Ishikawa (cell line): ENCODE measurements at regions not wholly inside any gene's neighbourhood (a gene's known extent, or its start where the extent isn't known, plus 50 kb on each side); places are given as distances from the start of the nearest gene placed in this dataset.

Source experiments
- CEBPB ChIP-seq: IDR thresholded peaks from 2 replicates; pipeline ENCODE4 v1.6.1; 2012
- CREB1 ChIP-seq: IDR thresholded peaks from 2 replicates; pipeline ENCODE4 v1.6.1; 2012; ENCODE audit warnings: low read depth
- EGR1 ChIP-seq: IDR thresholded peaks from 2 replicates; pipeline ENCODE4 v1.6.1; 2012
- EP300 ChIP-seq: IDR thresholded peaks from 2 replicates; pipeline ENCODE4 v1.6.1; 2012; ENCODE audit warnings: borderline replicate concordance
- FOXM1 ChIP-seq: IDR thresholded peaks from 2 replicates; pipeline ENCODE4 v1.6.1; 2012; ENCODE audit warnings: low read depth, borderline replicate concordance
- MAX ChIP-seq: IDR thresholded peaks from 2 replicates; pipeline ENCODE4 v1.6.1; 2012
- NFIC ChIP-seq: IDR thresholded peaks from 2 replicates; pipeline ENCODE4 v1.6.1; 2012
- RAD21 ChIP-seq: IDR thresholded peaks from 2 replicates; pipeline ENCODE4 v1.6.1; 2012; ENCODE audit warnings: low read depth
- REST ChIP-seq: IDR thresholded peaks from 2 replicates; pipeline ENCODE4 v1.6.1; 2012; ENCODE audit warnings: low read depth, mild to moderate bottlenecking
- TAF1 ChIP-seq: IDR thresholded peaks from 2 replicates; pipeline ENCODE4 v1.6.1; 2012; ENCODE audit warnings: low read depth, mild to moderate bottlenecking
- TCF12 ChIP-seq: IDR thresholded peaks from 2 replicates; pipeline ENCODE4 v1.6.1; 2012; ENCODE audit warnings: low read depth
- TEAD4 ChIP-seq: IDR thresholded peaks from 2 replicates; pipeline ENCODE4 v1.6.1; 2012
- USF1 ChIP-seq: IDR thresholded peaks from 2 replicates; pipeline ENCODE4 v1.6.1; 2012
- YY1 ChIP-seq: IDR thresholded peaks from 2 replicates; pipeline ENCODE4 v1.6.1; 2012; ENCODE audit warnings: low read depth
- ZBTB7A ChIP-seq: IDR thresholded peaks from 2 replicates; pipeline ENCODE4 v1.6.1; 2012; ENCODE audit warnings: low read depth

DNA sequence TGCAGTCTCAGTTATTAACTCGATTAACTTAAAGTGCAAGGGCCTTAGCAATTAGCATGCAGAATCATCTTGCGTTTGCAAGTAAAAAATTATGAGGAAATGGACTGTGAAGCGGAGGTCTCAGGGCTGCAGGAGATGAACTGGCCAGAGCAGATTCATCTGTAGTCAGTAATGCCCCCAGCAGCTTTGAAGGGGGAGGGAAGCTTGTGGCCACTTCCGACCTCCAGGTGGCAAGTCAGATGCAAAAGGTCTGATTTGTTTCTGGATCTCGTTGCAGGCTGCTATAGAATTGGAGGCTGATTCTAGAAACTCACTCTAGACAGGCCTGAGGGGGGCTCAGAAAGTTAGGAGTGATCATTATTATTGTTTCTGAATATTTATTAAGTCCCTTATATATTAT is 107.4 kb upstream of the RGS6 start:
- TF ChIP-seq MAX (no peak), CEBPB (no peak), USF1 (no peak), TEAD4 (no peak), YY1 (no peak), REST (no peak), RAD21 (no peak), TCF12 (no peak), EP300 (no peak), TAF1 (no peak), EGR1 (no peak), ZBTB7A (no peak), CREB1 (no peak), FOXM1 (no peak), NFIC (no peak)

- TF ChIP-seq FOXM1 (no peak), TCF12 (no peak), NFIC (0 out of 2 replicates have a peak, but pooled peaks have one; percentile 23)
These were observed 98.8 kb upstream of the RGS6 start for GRCh38 chr14:71833476-71833875.

DNA sequence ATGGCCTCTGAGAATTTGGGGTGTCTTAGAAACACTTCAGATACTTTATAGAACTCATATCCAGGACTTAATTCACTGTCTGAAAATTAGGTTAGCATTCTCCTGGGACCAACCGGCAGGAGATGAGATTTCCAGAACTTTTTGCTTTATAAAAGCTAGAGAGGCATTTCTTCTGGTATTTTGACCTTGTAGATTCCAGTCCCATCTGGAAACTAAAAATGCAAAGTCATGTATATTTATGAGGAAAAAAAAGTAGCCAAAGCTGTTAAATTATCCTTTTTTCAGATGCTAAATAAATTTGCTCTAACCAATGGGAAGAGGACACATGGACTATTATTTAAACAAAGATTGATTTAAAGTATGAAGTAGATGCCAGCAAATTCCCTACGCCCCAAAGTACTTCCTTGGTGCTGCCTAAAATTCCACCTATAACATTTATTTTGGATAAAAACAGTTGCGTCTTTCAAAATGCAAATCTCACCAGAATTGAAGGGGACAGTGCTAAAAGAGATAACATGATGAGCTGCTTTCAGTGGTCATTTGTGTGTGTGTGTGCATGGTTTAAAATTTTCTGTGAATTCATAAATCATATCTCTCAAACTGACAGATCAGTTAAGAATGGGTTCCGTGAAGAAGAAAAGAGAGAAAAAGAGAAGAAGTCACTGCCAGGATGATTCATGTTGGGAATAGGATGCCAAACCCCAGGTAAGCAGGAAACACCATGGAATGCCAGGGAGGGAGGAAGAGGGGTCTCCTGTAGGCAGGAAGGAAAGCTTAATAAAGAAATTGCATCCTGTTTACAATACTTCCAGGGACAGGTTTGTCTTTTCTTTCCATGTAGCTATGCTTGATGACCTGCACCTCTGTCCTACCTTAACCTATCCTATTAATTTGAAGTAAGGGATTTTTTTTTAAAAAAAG is 97.7 kb upstream of the RGS6 start:
- TF ChIP-seq CEBPB (no peak), CREB1 (no peak), REST (no peak), TCF12 (no peak), USF1 (no peak), ZBTB7A (no peak), RAD21 (no peak), NFIC (no peak), TEAD4 (no peak), FOXM1 (no peak), TAF1 (no peak), EP300 (no peak)

DNA sequence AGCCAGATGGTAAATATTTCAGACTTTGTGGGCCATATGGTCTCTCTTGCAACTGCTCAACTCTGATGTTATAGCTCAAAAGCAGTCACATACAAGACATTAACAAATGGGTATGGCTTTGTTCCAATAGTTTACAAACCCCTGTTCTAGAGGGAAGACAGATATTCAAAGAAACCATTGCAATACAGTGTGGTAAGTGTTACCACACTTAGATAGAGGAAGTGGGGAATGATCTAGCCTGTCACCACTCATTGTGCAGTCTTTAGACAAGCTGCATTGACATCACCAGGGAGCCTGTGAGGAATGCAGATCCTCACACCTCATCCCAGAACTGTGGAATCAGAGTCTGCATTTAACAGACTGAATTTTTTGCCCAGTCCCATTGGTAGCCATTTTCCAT is 80.0 kb upstream of the RGS6 start:
- TF ChIP-seq ZBTB7A: no peak

GRCh38 chr14:71855399-71856036 is 76.7 kb upstream of the RGS6 start:
- TF ChIP-seq YY1: no peak
- TF ChIP-seq TAF1: no peak
- TF ChIP-seq RAD21: peak; percentile 79
- 0 out of 2 replicates have a peak, but pooled peaks have one; percentile 21 for TF ChIP-seq NFIC

DNA sequence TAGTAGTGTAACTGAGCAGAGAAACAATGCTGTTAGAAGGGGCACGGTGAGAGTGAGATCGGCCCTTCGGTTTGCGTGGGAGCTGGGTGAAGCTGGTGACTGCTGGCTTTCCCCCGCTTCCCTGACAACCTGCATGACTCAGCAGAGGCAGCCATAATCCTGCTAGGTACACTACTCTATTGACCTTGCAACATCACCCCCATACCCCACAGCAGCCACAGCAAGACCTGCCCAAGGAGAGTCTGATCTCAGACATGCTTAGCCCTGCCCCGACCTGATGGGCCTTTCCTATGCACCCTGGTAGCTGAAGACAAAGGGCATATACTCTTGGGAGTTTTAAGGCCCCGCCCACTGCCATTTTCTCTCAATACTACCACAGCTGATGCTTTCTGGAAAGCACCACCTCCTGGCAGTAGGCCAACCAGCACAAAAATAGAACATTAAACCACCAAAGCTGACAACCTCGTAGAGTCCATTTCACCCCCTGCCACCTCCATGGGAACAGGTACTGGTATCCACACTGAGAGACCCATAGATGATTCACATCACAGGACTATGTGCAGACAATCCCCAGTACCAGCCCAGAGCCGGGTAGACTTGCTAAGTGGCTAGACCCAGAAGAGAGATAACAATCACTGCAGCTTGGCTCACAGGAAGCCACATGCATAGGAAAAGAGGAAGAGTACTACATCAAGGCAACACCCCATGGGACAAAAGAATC is 75.9 kb upstream of the RGS6 start:
- TF ChIP-seq CREB1 (no peak), RAD21 (no peak), EGR1 (no peak), NFIC (no peak), USF1 (no peak), ZBTB7A (no peak), TEAD4 (no peak), MAX (no peak), YY1 (no peak), CEBPB (no peak), TCF12 (no peak), TAF1 (no peak), FOXM1 (no peak), REST (no peak), EP300 (no peak)
